GM23248 (cell line): ENCODE measurements at regions not wholly inside any gene's neighbourhood (a gene's known extent, or its start where the extent isn't known, plus 50 kb on each side); places are given as distances from the start of the nearest gene placed in this dataset.

Experiments
- EZH2 ChIP-seq: fragments of 200-600 bp; sonication (generic); IDR thresholded peaks from 2 replicates; pipeline ENCODE4 v1.6.1; 2018; ENCODE audit warnings: antibody characterized with exemption, mild to moderate bottlenecking; ENCODE audit not compliant: insufficient read depth, poor library complexity, severe bottlenecking
- EZH2phosphoT487 ChIP-seq: fragments of 200-600 bp; sonication (generic); IDR thresholded peaks from 2 replicates; pipeline ENCODE4 v1.6.1; 2018; ENCODE audit warnings: antibody characterized with exemption, moderate library complexity, mild to moderate bottlenecking, low read depth; ENCODE audit not compliant: insufficient read depth

DNA sequence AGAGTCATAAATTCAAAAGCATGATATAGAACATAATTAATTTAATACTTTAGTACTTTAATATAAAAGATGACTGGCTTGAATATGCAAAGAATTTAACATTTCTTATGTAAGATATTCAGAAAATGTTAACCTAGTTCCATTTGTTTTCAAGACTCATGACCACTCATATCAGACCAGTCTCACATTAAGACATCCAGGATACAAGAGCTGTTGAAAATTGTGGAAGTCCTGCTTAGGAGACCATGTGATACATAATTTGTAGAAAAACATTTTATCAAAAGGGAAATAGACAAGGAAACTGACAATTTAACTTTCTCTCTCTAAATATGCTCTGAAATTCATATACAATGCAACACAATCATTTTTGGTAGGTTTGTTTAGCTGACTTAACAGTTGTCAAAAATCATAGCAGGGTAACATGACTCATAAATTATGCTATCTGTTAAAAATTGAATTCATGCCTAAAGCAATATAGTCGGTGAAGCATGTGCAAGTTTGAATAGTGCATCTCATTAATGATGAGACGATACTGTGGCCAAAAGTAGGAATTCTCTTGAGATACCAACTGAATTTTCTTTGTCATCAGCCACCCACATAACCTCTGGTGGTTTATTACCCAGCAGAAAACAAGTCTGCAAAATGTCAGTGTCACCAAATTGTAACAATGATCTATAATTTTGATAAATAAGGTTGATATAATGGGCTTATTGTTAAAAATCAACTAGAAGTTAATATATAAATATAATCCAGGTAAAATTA, 211.4 kb downstream of the GASK1B start:
- TF ChIP-seq EZH2 (no peak), EZH2phosphoT487 (no peak)
